A549 (cell line): ENCODE measurements at regions not wholly inside any gene's neighbourhood (a gene's known extent, or its start where the extent isn't known, plus 50 kb on each side); places are given as distances from the start of the nearest gene placed in this dataset.

Experiments
- BCL3 ChIP-seq: fragments of >200 bp; sonication (Bioruptor Twin); formaldehyde crosslinking; IDR thresholded peaks from 3 replicates; pipeline ENCODE4 v1.6.1; 2016
- POLR2AphosphoS2 ChIP-seq: conservative IDR thresholded peaks from 2 replicates; pipeline ENCODE4 v1.6.1; 2012; ENCODE audit warnings: low read length, improper control_type of control experiment, inconsistent platforms
- RFX5 ChIP-seq: fragments of 450-650 bp; IDR thresholded peaks from 2 replicates; pipeline ENCODE4 v1.7.1; 2014; ENCODE audit warnings: antibody characterized with exemption, mild to moderate bottlenecking, moderate library complexity
- TF ChIP-seq, protein P1 (sequence below): fragments of >200 bp; sonication (Bioruptor Twin); formaldehyde crosslinking; IDR thresholded peaks from 3 replicates; pipeline ENCODE4 v1.5.1; 2016

- no peak for TF ChIP-seq POLR2AphosphoS2
- TF ChIP-seq, protein P1, sequence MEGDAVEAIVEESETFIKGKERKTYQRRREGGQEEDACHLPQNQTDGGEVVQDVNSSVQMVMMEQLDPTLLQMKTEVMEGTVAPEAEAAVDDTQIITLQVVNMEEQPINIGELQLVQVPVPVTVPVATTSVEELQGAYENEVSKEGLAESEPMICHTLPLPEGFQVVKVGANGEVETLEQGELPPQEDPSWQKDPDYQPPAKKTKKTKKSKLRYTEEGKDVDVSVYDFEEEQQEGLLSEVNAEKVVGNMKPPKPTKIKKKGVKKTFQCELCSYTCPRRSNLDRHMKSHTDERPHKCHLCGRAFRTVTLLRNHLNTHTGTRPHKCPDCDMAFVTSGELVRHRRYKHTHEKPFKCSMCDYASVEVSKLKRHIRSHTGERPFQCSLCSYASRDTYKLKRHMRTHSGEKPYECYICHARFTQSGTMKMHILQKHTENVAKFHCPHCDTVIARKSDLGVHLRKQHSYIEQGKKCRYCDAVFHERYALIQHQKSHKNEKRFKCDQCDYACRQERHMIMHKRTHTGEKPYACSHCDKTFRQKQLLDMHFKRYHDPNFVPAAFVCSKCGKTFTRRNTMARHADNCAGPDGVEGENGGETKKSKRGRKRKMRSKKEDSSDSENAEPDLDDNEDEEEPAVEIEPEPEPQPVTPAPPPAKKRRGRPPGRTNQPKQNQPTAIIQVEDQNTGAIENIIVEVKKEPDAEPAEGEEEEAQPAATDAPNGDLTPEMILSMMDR: no peak
- TF ChIP-seq BCL3: no peak
- TF ChIP-seq RFX5: no peak
These were observed 84.1 kb upstream of the MGAT5 start for GRCh38 chr2:134169788-134170187.
